NB4 (cell line): ENCODE measurements at regions not wholly inside any gene's neighbourhood (a gene's known extent, or its start where the extent isn't known, plus 50 kb on each side); places are given as distances from the start of the nearest gene placed in this dataset.
"Not testable (repeated sequence)": the region's sequence is repeated elsewhere in the genome, so short reads cannot be mapped to it uniquely, and the experiment has no call there.

Source experiments
- CTCF ChIP-seq: IDR thresholded peaks from one replicate; pipeline ENCODE4 v1.5.1; 2012; ENCODE audit warnings: low read depth, low read length
- POLR2A ChIP-seq: IDR thresholded peaks from 2 replicates; pipeline ENCODE4 v1.6.1; 2011; ENCODE audit warnings: mild to moderate bottlenecking; ENCODE audit not compliant: insufficient read length; ENCODE audit errors: extremely low read depth

GRCh38 chr17:21603292-21603691 lies 89.0 kb upstream of the KCNJ18 start:
- not testable (repeated sequence) for TF ChIP-seq CTCF, POLR2A
